Left ventricle myocardium inferior (tissue), 1 donor: ENCODE measurements at regions not wholly inside any gene's neighbourhood (a gene's known extent, or its start where the extent isn't known, plus 50 kb on each side); places are given as distances from the start of the nearest gene placed in this dataset.

Experiments
- DNase-seq: peaks from one replicate; pipeline ENCODE4 v3.0.0-alpha.2; 2020
- H3K27ac ChIP-seq: fragments of 200-600 bp; replicated peaks from 2 replicates; pipeline ENCODE4 v1.8.0; 2021
- H3K27me3 ChIP-seq: fragments of 200-600 bp; 2 replicates; pipeline ENCODE4 v1.8.0; 2021; ENCODE audit warnings: low read depth
- H3K36me3 ChIP-seq: fragments of 200-600 bp; 2 replicates; pipeline ENCODE4 v1.8.0; 2021
- H3K4me1 ChIP-seq: fragments of 200-600 bp; 2 replicates; pipeline ENCODE4 v1.8.0; 2021
- H3K4me3 ChIP-seq: fragments of 200-600 bp; 2 replicates; pipeline ENCODE4 v1.8.0; 2021; ENCODE audit warnings: mild to moderate bottlenecking, moderate library complexity
- H3K9me3 ChIP-seq: fragments of 200-600 bp; replicated peaks from 2 replicates; pipeline ENCODE4 v1.8.0; 2021
- intact Hi-C: fragments of 100-400 bp; cut with micrococcal nuclease; formaldehyde crosslinking; loops from one replicate; pipeline ENCODE4 v1.11.0; 2022
- TF ChIP-seq, protein P1 (sequence below): fragments of 200-600 bp; IDR thresholded peaks from 2 replicates; pipeline ENCODE4 v1.8.0; 2021; ENCODE audit warnings: antibody characterized with exemption, mild to moderate bottlenecking, borderline replicate concordance
- donor health status: DM: no; HTN: yes; CAD: no; lungs with severe emphysema.

DNA sequence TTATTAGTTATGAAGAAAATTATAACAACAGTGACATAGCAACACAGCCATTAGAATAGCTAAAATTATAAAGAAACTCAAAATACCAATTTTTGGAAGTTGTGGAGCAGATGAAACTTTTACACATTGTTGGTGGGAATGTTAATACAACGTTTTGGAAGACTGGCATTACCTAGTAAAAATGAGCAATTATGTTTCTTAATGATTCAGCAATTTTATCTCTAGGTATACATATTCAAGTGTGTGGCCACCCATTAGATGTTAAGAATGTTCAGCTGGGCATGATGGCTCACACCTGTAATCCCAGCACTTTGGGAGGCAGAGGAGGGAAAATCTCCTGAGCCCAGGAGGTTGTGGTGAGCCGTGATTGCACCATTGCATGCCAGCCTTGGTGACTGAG, 78.8 kb downstream of the INSIG2 start:
- Histone ChIP-seq H3K27me3 (peaks cover 6% of the 10 kb centered on the region), H3K4me1 (no peaks in the 10 kb centered on the region), H3K4me3 (no peak overlapping the region), H3K36me3 (no peaks in the 10 kb centered on the region), H3K27ac (no peak overlapping the region), H3K9me3 (no peaks in the 10 kb centered on the region)
- intact Hi-C loops: no loop called here
- DNase-seq: no peak
- TF ChIP-seq, protein P1, sequence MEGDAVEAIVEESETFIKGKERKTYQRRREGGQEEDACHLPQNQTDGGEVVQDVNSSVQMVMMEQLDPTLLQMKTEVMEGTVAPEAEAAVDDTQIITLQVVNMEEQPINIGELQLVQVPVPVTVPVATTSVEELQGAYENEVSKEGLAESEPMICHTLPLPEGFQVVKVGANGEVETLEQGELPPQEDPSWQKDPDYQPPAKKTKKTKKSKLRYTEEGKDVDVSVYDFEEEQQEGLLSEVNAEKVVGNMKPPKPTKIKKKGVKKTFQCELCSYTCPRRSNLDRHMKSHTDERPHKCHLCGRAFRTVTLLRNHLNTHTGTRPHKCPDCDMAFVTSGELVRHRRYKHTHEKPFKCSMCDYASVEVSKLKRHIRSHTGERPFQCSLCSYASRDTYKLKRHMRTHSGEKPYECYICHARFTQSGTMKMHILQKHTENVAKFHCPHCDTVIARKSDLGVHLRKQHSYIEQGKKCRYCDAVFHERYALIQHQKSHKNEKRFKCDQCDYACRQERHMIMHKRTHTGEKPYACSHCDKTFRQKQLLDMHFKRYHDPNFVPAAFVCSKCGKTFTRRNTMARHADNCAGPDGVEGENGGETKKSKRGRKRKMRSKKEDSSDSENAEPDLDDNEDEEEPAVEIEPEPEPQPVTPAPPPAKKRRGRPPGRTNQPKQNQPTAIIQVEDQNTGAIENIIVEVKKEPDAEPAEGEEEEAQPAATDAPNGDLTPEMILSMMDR: no peak

DNA sequence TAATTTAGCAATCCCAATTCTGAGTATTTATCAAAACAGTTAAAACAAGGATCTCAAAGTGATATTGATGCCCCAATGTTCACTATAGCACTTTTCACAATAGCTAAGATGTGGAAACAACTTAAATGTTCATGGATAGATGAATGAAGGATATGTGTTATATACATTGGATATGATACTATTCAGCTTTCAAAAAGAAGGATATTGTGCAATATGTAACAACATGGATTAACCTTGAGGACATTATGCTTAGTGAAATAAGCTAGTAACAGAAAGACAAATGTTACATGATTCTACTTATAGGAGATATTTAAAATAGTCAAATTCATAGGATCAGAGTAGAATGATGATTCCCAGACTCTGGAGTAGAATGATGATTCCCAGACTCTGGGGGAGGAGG, 78.0 kb downstream of the INSIG2 start:
- no peaks in the 10 kb centered on the region for H3K4me1 ChIP-seq
- no peaks in the 10 kb centered on the region for H3K36me3 ChIP-seq
- H3K27ac ChIP-seq: no peak overlapping the region
- TF ChIP-seq, protein P1: no peak
- no peak overlapping the region for H3K4me3 ChIP-seq
- intact Hi-C loops: no loop called here
- DNase-seq: no peak
- H3K9me3 ChIP-seq: no peaks in the 10 kb centered on the region
- peaks cover 5% of the 10 kb centered on the region for H3K27me3 ChIP-seq

DNA sequence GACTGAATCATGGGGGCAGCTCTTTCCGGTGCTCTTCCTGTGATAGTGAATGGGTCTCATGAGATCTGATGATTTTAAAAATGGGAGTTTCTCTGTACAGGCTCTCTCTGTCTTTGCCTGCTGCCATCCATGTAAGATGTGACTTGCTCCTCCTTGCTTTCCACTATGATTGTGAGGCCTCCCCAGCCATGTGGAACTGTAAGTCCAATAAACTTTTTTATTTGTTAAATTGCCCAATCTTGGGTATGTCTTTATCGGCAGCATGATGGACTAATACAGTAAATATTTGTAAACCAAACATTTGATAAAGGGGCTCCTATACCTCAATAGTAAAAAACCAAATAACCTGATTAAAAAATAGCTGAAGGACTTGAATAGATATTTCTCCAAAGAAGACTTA, 77.3 kb downstream of the INSIG2 start:
- Histone ChIP-seq H3K4me1 (no peaks in the 10 kb centered on the region), H3K4me3 (no peak overlapping the region), H3K27ac (no peak overlapping the region), H3K27me3 (peaks cover 5% of the 10 kb centered on the region), H3K36me3 (no peaks in the 10 kb centered on the region), H3K9me3 (no peaks in the 10 kb centered on the region)
- intact Hi-C loops: no loop called here
- TF ChIP-seq, protein P1: no peak
- no peak for DNase-seq
